HCT116 (cell line): ENCODE measurements at regions not wholly inside any gene's neighbourhood (a gene's known extent, or its start where the extent isn't known, plus 50 kb on each side); places are given as distances from the start of the nearest gene placed in this dataset.

ENCODE experiments used
- ATAC-seq: fragments of 200-7000 bp; cut with Tn5 transposase; 2 replicates; pipeline ENCODE4 v1.9.1; 2020; ENCODE audit warnings: mild to moderate bottlenecking, moderate library complexity
- BruUV-seq: library from RNA; stranded (reverse); fragments of 400-500 nt; replicated peaks from 2 replicates; lab custom pipeline; 2021; lab: Mats Ljungman, UMichigan
- CTCF ChIA-PET: fragments of 300-600 bp; sonication (Branson Sonifier 250); formaldehyde crosslinking; loops from one replicate; lab custom pipeline; 2021; ENCODE audit warnings: antibody characterized with exemption; lab: Charles Lee
- POLR2A ChIA-PET: fragments of 300-600, 350-600 bp; sonication (Branson Sonifier 250); formaldehyde crosslinking; loops from one replicate; lab custom pipeline; 2021; ENCODE audit warnings: antibody characterized with exemption; lab: Charles Lee
- RAD21 ChIA-PET, 2 experiments: fragments of 300-600 bp; sonication (Branson Sonifier 250); formaldehyde crosslinking; loops; one replicate each; lab custom pipeline; 2023; ENCODE audit warnings: low total read pairs in 2 of 2; ENCODE audit not compliant: uncharacterized antibody in 2 of 2, unreplicated experiment in 2 of 2, low non-redundant PET in 1 of 2; lab: Charles Lee
- DNase-seq: peaks from one replicate; pipeline ENCODE4 v3.0.0-alpha.2; 2010; ENCODE audit warnings: low read depth, low spot score
- H2AFZ ChIP-seq: fragments of 200-600 bp; shearing (Covaris generic), sonication (generic); 2 replicates; pipeline ENCODE4 v1.6.1; 2017; ENCODE audit warnings: low read depth, mixed run types, mixed read lengths, antibody characterized with exemption, low read length; ENCODE audit not compliant: poor library complexity, severe bottlenecking
- H3K27ac ChIP-seq: 2 replicates; pipeline ENCODE4 v1.5.1; 2012; ENCODE audit warnings: low read depth, low read length
- H3K27me3 ChIP-seq: fragments of 200-600 bp; sonication (generic); 2 replicates; pipeline ENCODE4 v1.6.1; 2016; ENCODE audit warnings: mixed run types, low read length, mixed read lengths; ENCODE audit not compliant: insufficient read depth
- H3K36me3 ChIP-seq, 2 experiments: fragments of 200-500 bp in 1 of 2; fragments of 200-600 bp in 1 of 2; sonication (Bioruptor generic) in 1 of 2; sonication (generic) in 1 of 2; 2 replicates each; pipeline versions ENCODE4 v1.5.1 to v1.6.1; 2014 to 2016; ENCODE audit warnings: low read length in 2 of 2, inconsistent platforms in 1 of 2, mixed read lengths in 1 of 2, mixed run types in 1 of 2; ENCODE audit not compliant: insufficient read depth in 2 of 2, control insufficient read depth in 1 of 2
- H3K4me1 ChIP-seq, 2 experiments: fragments of 200-600 bp in 1 of 2; sonication (generic) in 1 of 2; 2 replicates each; pipeline versions ENCODE4 v1.5.1 to v1.6.1; 2012 to 2017; ENCODE audit warnings: low read length in 2 of 2, inconsistent platforms in 1 of 2, mild to moderate bottlenecking in 1 of 2, mixed read lengths in 1 of 2, mixed run types in 1 of 2, moderate library complexity in 1 of 2; ENCODE audit not compliant: insufficient read depth in 2 of 2, control insufficient read depth in 1 of 2
- H3K4me2 ChIP-seq: fragments of 200-600 bp; sonication (generic); 2 replicates; pipeline ENCODE4 v1.6.1; 2017; ENCODE audit warnings: mixed run types, low read length, mixed read lengths
- H3K4me3 ChIP-seq, 2 experiments: fragments of 200-600 bp in 1 of 2; sonication (generic) in 1 of 2; replicated peaks in 1 of 2; 2 replicates each; pipeline ENCODE4 v1.5.1; 2011 to 2016; ENCODE audit warnings: low read length in 2 of 2, control low read depth in 1 of 2, low read depth in 1 of 2, mild to moderate bottlenecking in 1 of 2, mixed read lengths in 1 of 2, mixed run types in 1 of 2
- H3K79me2 ChIP-seq: fragments of 200-600 bp; sonication (generic); 2 replicates; pipeline ENCODE4 v1.6.1; 2017; ENCODE audit warnings: mild to moderate bottlenecking, mixed run types, low read length, moderate library complexity, mixed read lengths; ENCODE audit not compliant: insufficient read depth
- H3K9ac ChIP-seq: fragments of 200-600 bp; sonication (generic); 2 replicates; pipeline ENCODE4 v1.6.1; 2016; ENCODE audit warnings: low read length, mixed read lengths
- H3K9me2 ChIP-seq: fragments of 200-600 bp; sonication (generic), shearing (Covaris generic); 2 replicates; pipeline ENCODE4 v1.6.1; 2017; ENCODE audit warnings: mixed run types, mild to moderate bottlenecking, moderate library complexity; ENCODE audit not compliant: insufficient read depth
- H3K9me3 ChIP-seq, 2 experiments: fragments of 200-500 bp in 1 of 2; fragments of 200-600 bp in 1 of 2; sonication (Bioruptor generic) in 1 of 2; sonication (generic) in 1 of 2; 2 replicates each; pipeline ENCODE4 v1.6.1; 2014 to 2017; ENCODE audit warnings: low read length in 2 of 2, mixed read lengths in 2 of 2, inconsistent platforms in 1 of 2, low read depth in 1 of 2, mild to moderate bottlenecking in 1 of 2, mixed run types in 1 of 2, moderate library complexity in 1 of 2; ENCODE audit not compliant: control insufficient read depth in 1 of 2, insufficient read depth in 1 of 2
- H4K20me1 ChIP-seq: fragments of 200-600 bp; sonication (generic), shearing (Covaris generic); 2 replicates; pipeline ENCODE4 v1.6.1; 2017; ENCODE audit warnings: mixed run types, mild to moderate bottlenecking, moderate library complexity; ENCODE audit not compliant: insufficient read depth
- CBX3 ChIP-seq: IDR thresholded peaks from 2 replicates; pipeline ENCODE4 v1.6.1; 2012; ENCODE audit warnings: low read depth
- CEBPB ChIP-seq: IDR thresholded peaks from 2 replicates; pipeline ENCODE4 v1.6.1; 2012; ENCODE audit warnings: low read depth
- EGR1 ChIP-seq: IDR thresholded peaks from 2 replicates; pipeline ENCODE4 v1.6.1; 2012; ENCODE audit warnings: low read depth
- ELF1 ChIP-seq: IDR thresholded peaks from 2 replicates; pipeline ENCODE4 v1.6.1; 2012; ENCODE audit warnings: low read depth, borderline replicate concordance
- EZH2 ChIP-seq: fragments of 200-600 bp; sonication (generic); IDR thresholded peaks from 2 replicates; pipeline ENCODE4 v1.6.1; 2017; ENCODE audit warnings: antibody characterized with exemption, mixed run types
- EZH2phosphoT487 ChIP-seq: fragments of 200-600 bp; IDR thresholded peaks from 2 replicates; pipeline ENCODE4 v1.6.1; 2018; ENCODE audit warnings: antibody characterized with exemption, borderline replicate concordance
- RAD21 ChIP-seq: IDR thresholded peaks from 2 replicates; pipeline ENCODE4 v1.6.1; 2012; ENCODE audit warnings: low read depth, mild to moderate bottlenecking
- SRF ChIP-seq: IDR thresholded peaks from 2 replicates; pipeline ENCODE4 v1.6.1; 2012; ENCODE audit warnings: low read depth
- TCF7L2 ChIP-seq: IDR thresholded peaks from 2 replicates; pipeline ENCODE4 v1.7.0; 2011; ENCODE audit warnings: borderline replicate concordance, inconsistent platforms; ENCODE audit not compliant: insufficient read depth, insufficient read length; ENCODE audit errors: extremely low read depth
- YY1 ChIP-seq: IDR thresholded peaks from 2 replicates; pipeline ENCODE4 v1.6.1; 2011; ENCODE audit warnings: low read length, low read depth, moderate library complexity, mild to moderate bottlenecking; ENCODE audit not compliant: insufficient replicate concordance; ENCODE audit errors: extremely low read depth
- intact Hi-C: fragments of 100-400 bp; cut with micrococcal nuclease; formaldehyde crosslinking; loops from 2 replicates; pipeline ENCODE4 v1.10.0; 2022
- TF ChIP-seq, protein P1 (sequence below): IDR thresholded peaks from 2 replicates; pipeline ENCODE4 v1.6.1; 2012; ENCODE audit warnings: low read depth
- TF ChIP-seq, protein P2 (sequence below): IDR thresholded peaks from 2 replicates; pipeline ENCODE4 v1.6.1; 2012
- TF ChIP-seq, protein P3 (sequence below), 3 experiments: fragments of 200-600 bp in 1 of 3; sonication (generic) in 1 of 3; IDR thresholded peaks in 2 of 3; conservative IDR thresholded peaks in 1 of 3; 2 replicates each; pipeline ENCODE4 v1.5.1; 2012 to 2017; ENCODE audit warnings: low read depth in 2 of 3, low read length in 2 of 3, antibody characterized with exemption in 1 of 3, borderline replicate concordance in 1 of 3, control low read depth in 1 of 3, mild to moderate bottlenecking in 1 of 3, mixed read lengths in 1 of 3, mixed run types in 1 of 3, moderate library complexity in 1 of 3; ENCODE audit not compliant: insufficient read depth in 1 of 3

DNA sequence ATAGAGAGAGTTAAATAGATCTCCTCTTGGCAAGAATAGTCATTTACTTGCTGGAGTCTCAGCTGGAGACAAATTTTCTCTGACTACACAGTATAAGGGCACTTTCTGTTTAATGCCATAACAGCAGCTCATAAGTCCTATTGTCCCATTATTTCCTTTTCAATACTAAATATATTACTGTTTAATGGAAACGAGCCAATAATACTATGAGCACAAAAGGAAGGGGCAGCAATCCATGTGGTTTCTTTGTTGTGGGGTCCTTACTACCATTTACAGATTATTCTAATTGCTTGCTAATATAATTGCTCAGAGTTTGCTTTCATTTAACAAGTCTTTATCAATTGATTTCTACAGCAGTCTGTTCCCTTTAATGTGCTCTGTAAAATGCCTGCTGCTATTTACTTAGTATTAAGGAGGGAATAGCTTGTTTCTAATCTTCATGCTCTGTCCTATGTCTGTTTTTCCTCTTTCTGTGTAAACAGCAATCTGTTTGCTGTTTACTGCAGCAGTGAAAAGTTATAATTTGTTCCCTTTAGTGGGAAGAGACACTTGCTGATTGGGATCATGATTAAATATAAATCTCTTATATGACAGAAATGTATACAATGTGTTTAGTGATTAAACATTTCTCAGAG, 296.2 kb upstream of the SMIM30 start:
- H3K27ac ChIP-seq = no peak overlapping the region
- no peak overlapping the region for H2AFZ ChIP-seq
- no peaks in the 10 kb centered on the region for H3K9me3 ChIP-seq
- ChIA-PET RAD21 (no interaction called here), POLR2A (no interaction called here), CTCF (no interaction called here)
- H3K9me2 ChIP-seq = no peaks in the 10 kb centered on the region
- ATAC-seq (no peak), DNase-seq (no peak)
- no peaks in the 10 kb centered on the region for H3K27me3 ChIP-seq
- TF ChIP-seq, protein P1, sequence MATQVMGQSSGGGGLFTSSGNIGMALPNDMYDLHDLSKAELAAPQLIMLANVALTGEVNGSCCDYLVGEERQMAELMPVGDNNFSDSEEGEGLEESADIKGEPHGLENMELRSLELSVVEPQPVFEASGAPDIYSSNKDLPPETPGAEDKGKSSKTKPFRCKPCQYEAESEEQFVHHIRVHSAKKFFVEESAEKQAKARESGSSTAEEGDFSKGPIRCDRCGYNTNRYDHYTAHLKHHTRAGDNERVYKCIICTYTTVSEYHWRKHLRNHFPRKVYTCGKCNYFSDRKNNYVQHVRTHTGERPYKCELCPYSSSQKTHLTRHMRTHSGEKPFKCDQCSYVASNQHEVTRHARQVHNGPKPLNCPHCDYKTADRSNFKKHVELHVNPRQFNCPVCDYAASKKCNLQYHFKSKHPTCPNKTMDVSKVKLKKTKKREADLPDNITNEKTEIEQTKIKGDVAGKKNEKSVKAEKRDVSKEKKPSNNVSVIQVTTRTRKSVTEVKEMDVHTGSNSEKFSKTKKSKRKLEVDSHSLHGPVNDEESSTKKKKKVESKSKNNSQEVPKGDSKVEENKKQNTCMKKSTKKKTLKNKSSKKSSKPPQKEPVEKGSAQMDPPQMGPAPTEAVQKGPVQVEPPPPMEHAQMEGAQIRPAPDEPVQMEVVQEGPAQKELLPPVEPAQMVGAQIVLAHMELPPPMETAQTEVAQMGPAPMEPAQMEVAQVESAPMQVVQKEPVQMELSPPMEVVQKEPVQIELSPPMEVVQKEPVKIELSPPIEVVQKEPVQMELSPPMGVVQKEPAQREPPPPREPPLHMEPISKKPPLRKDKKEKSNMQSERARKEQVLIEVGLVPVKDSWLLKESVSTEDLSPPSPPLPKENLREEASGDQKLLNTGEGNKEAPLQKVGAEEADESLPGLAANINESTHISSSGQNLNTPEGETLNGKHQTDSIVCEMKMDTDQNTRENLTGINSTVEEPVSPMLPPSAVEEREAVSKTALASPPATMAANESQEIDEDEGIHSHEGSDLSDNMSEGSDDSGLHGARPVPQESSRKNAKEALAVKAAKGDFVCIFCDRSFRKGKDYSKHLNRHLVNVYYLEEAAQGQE = no peak
- TF ChIP-seq SRF = no peak
- TF ChIP-seq, protein P2, sequence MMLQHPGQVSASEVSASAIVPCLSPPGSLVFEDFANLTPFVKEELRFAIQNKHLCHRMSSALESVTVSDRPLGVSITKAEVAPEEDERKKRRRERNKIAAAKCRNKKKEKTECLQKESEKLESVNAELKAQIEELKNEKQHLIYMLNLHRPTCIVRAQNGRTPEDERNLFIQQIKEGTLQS = no peak
- no peak for TF ChIP-seq TCF7L2
- TF ChIP-seq EGR1 = no peak
- no peak for TF ChIP-seq CBX3
- TF ChIP-seq RAD21 = no peak
- TF ChIP-seq, protein P3, sequence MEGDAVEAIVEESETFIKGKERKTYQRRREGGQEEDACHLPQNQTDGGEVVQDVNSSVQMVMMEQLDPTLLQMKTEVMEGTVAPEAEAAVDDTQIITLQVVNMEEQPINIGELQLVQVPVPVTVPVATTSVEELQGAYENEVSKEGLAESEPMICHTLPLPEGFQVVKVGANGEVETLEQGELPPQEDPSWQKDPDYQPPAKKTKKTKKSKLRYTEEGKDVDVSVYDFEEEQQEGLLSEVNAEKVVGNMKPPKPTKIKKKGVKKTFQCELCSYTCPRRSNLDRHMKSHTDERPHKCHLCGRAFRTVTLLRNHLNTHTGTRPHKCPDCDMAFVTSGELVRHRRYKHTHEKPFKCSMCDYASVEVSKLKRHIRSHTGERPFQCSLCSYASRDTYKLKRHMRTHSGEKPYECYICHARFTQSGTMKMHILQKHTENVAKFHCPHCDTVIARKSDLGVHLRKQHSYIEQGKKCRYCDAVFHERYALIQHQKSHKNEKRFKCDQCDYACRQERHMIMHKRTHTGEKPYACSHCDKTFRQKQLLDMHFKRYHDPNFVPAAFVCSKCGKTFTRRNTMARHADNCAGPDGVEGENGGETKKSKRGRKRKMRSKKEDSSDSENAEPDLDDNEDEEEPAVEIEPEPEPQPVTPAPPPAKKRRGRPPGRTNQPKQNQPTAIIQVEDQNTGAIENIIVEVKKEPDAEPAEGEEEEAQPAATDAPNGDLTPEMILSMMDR (IDR thresholded peaks at IDR 0.05 in 2 of 3, conservative IDR thresholded peaks at IDR 0.05 in 1 of 3; ENCODE audit: borderline replicate concordance in 1 of 3, insufficient read depth in 1 of 3, low read depth in 2 of 3, low read length in 2 of 3) = no peak
- no peak for TF ChIP-seq ELF1
- TF ChIP-seq CEBPB = no peak
- no peak for TF ChIP-seq EZH2phosphoT487
- TF ChIP-seq EZH2 = no peak
- no peak for TF ChIP-seq YY1
- H3K4me1 ChIP-seq = no peaks in the 10 kb centered on the region
- no peak overlapping the region for H3K4me3 ChIP-seq
- no peak overlapping the region for H3K9ac ChIP-seq
- H3K36me3 ChIP-seq = no peaks in the 10 kb centered on the region
- no peaks in the 10 kb centered on the region for H4K20me1 ChIP-seq
- no peaks in the 10 kb centered on the region for H3K79me2 ChIP-seq
- intact Hi-C loops = no loop called here
- no peak overlapping the region for H3K4me2 ChIP-seq
- BruUV-seq = no TSS peak
